IPS-15b (cell line): ENCODE measurements at regions not wholly inside any gene's neighbourhood (a gene's known extent, or its start where the extent isn't known, plus 50 kb on each side); places are given as distances from the start of the nearest gene placed in this dataset.
A peak's percentile ranks its signal among the peaks of the same experiment; 100 is the strongest.
"Not testable (repeated sequence)": the region's sequence is repeated elsewhere in the genome, so short reads cannot be mapped to it uniquely, and the experiment has no call there.

ENCODE experiments used
- H3K27me3 ChIP-seq: one replicate; pipeline ENCODE4 v1.6.1; 2013; ENCODE audit warnings: low read length; ENCODE audit not compliant: control insufficient read depth, insufficient read depth
- H3K36me3 ChIP-seq: one replicate; pipeline ENCODE4 v1.6.1; 2013; ENCODE audit warnings: low read length; ENCODE audit not compliant: control insufficient read depth, insufficient read depth
- H3K4me1 ChIP-seq: one replicate; pipeline ENCODE4 v1.6.1; 2013; ENCODE audit warnings: mild to moderate bottlenecking, low read length; ENCODE audit not compliant: control insufficient read depth, insufficient read depth
- H3K4me3 ChIP-seq: one replicate; pipeline ENCODE4 v1.5.1; 2013; ENCODE audit warnings: low read depth, low read length
- H3K9ac ChIP-seq: one replicate; pipeline ENCODE4 v1.6.1; 2013; ENCODE audit warnings: low read depth, mild to moderate bottlenecking, low read length
- H3K9me3 ChIP-seq: one replicate; pipeline ENCODE4 v1.6.1; 2013; ENCODE audit warnings: mild to moderate bottlenecking, low read length; ENCODE audit not compliant: control insufficient read depth, insufficient read depth

DNA sequence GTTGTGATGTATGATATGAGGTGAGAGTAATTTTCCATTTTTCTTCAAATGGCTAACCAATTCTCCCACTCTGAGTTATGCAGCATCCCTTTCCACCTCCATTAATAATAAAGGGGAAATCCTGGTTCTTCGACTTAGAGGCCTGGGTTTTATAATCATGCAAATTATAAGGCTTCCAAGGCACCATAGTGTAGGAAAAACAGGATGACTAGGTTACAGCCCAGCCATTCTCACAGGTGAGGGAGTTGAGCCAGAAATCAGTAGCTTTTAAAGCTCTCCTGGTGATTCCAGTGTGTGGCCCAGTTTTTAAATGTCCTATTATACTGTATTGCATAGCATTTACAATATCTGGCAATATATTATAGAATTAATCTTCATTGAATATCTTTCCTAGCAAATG is 203.1 kb downstream of the ARHGEF9 start:
- Histone ChIP-seq H3K4me1 (peaks cover 5% of the 10 kb centered on the region), H3K36me3 (no peaks in the 10 kb centered on the region), H3K27me3 (no peaks in the 10 kb centered on the region), H3K9me3 (no peaks in the 10 kb centered on the region), H3K4me3 (no peak overlapping the region), H3K9ac (no peak overlapping the region)

DNA sequence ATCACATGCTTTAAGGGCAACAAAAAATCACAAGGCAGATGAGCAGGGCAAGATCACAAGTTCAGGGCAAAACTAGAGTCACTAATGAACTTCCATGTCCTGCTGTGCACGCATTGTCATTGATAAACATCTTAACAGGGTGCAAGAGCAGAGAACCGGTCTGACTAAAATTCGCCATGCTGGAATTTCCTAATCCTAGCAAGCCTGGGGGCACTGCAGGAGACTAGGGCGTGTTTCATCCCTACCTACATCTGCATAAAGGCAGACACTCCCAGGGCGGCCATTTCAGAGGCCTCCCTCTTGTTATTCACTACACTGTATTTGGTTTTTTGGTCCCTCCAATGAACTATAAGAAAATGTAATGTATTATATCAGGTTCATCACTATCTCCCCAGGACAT is 203.6 kb downstream of the ARHGEF9 start:
- H3K4me3 ChIP-seq, result no peak overlapping the region
- peaks cover 5% of the 10 kb centered on the region for H3K4me1 ChIP-seq
- no peaks in the 10 kb centered on the region for H3K27me3 ChIP-seq
- H3K36me3 ChIP-seq, result no peaks in the 10 kb centered on the region
- H3K9me3 ChIP-seq, result no peaks in the 10 kb centered on the region
- H3K9ac ChIP-seq, result no peak overlapping the region

DNA sequence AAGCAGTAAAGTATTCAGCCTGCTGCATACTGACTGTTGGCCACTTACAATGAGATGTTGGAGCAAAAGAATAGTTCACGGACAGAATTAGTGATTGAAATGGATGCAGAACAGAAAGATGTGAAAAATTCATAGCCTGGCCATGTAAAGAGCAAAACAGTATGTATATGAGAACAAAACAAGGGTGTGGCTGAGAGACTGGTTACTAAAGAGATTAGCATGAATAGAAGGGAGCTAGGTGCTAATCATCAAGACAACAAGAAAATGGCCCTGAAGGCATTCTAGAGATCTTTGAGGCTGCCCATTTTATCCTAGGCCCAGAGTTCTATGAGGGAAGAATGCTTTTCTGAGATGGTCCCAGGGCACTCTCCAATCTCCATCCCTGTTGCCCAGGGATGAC is 208.5 kb downstream of the ARHGEF9 start:
- H3K9me3 ChIP-seq, result peaks cover 3% of the 10 kb centered on the region
- H3K4me1 ChIP-seq, result no peaks in the 10 kb centered on the region
- no peaks in the 10 kb centered on the region for H3K27me3 ChIP-seq
- H3K9ac ChIP-seq, result no peak overlapping the region
- no peaks in the 10 kb centered on the region for H3K36me3 ChIP-seq
- no peak overlapping the region for H3K4me3 ChIP-seq

DNA sequence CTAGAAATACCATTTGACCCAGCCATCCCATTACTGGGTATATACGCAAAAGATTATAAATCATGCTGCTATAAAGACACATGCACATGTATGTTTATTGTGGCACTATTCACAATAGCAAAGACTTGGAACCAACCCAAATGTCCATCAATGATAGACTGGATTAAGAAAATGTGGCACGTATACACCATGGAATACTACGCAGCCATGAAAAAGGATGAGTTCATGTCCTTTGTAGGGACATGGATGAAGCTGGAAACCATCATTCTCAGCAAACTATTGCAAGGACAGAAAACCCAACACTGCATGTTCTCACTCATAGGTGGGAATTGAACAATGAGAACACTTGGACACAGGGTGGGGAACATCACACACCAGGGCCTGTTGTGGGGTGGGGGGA is 209.3 kb downstream of the ARHGEF9 start:
- H3K27me3 ChIP-seq, result not testable (repeated sequence)

DNA sequence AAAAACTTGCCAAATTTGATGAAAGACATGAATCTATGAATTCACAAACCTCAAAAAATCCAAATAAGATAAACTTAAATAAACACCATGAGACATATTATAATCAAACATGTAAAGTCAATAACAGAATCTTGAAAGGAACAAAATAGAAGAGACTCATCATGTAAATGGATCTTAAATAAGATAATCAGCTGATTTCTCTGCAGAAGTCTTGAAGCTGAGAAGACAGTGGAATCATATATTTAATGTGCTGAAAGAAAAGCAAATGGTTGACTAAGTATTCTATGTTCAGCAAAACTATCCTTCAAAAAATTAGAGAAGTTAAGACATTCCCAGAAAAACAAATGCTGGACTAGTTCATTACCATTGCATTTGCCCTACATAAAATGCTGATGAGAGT is 215.7 kb upstream of the SPIN4 start:
- Histone ChIP-seq H3K36me3 (no peaks in the 10 kb centered on the region), H3K9me3 (no peaks in the 10 kb centered on the region), H3K4me1 (no peaks in the 10 kb centered on the region), H3K9ac (no peak overlapping the region), H3K4me3 (no peak overlapping the region), H3K27me3 (no peaks in the 10 kb centered on the region)

More for the DNA sequence above, 209.3 kb downstream of the ARHGEF9 start:
- not testable (repeated sequence) for H3K36me3 ChIP-seq, H3K9ac ChIP-seq, H3K9me3 ChIP-seq, H3K4me3 ChIP-seq, H3K4me1 ChIP-seq

DNA sequence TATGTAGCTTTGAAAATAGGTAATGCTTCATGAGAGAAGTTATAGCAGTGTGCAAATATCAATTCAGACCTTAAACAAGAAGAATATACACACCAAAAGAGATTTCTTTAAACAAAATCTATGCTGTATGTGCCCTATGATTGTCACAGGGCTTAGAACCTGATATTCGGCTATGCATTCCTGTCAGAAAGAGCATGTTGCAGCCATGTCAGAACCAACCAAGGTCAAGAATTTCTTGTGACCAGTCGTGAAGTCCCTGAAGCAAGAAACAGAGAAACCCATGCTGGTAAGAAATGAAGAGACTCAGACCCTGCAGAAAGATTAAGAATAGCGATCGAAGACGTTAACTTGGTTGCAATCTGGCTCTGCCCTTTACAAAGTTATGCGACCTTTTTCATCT is 210.3 kb upstream of the SPIN4 start:
- Histone ChIP-seq H3K4me1 (no peaks in the 10 kb centered on the region), H3K9me3 (no peaks in the 10 kb centered on the region), H3K36me3 (no peaks in the 10 kb centered on the region), H3K27me3 (no peaks in the 10 kb centered on the region), H3K4me3 (peak overlapping the region; percentile 4), H3K9ac (no peak overlapping the region)

DNA sequence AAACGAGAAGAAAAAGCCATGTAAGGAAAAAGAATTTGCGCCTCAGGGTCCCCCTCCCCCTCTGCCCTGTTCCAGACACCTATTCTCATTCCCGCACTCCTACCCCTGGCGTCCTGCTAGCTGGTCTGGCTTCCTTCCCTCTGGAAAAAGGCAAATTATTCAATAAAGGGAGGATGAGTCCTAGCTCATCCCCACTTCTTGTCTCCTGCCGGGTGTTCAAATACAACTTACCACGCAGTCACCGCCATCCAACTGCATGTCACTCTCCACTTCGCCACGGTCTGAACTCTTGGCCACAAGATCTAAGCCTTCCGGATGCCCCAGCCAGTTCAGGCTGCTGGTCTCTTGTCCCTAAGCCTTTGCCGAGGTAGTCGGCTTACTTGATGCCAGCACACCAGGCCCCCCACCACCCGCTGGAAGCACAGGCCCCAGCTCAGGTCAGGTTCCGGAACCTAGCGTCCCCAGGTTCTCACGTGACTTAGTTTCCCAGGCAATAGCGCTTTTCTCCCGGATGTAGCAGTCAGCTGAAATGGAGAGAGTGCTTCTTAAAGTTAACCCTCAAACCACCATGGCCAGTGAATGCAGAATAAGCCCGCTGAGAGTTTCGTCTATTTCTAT is 209.6 kb upstream of the SPIN4 start:
- Histone ChIP-seq H3K9ac (peak overlapping the region; percentile 66), H3K36me3 (no peaks in the 10 kb centered on the region), H3K4me3 (peak overlapping the region; percentile 69), H3K9me3 (no peaks in the 10 kb centered on the region), H3K27me3 (no peaks in the 10 kb centered on the region), H3K4me1 (no peaks in the 10 kb centered on the region)

DNA sequence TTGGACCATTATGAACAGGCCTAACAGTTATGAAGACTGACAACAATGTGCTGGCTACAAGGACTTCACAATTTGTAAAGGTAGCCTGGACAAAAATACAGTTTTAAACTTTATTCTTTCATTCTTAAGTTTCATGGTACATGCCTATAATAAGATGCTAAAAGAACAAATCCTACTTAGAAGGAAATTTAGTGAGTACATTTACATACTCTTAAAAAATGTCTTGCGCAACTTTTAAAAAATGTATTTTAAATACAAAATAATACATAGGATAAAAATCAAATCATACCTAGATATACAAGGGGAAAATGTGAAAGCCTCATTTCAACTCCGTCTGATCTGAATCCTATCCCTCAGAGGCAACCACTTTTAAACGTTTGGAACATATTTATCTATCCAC is 200.7 kb upstream of the SPIN4 start:
- Histone ChIP-seq H3K36me3 (no peaks in the 10 kb centered on the region), H3K4me1 (no peaks in the 10 kb centered on the region), H3K4me3 (no peak overlapping the region), H3K27me3 (no peaks in the 10 kb centered on the region), H3K9ac (no peak overlapping the region), H3K9me3 (peaks cover 7% of the 10 kb centered on the region)

DNA sequence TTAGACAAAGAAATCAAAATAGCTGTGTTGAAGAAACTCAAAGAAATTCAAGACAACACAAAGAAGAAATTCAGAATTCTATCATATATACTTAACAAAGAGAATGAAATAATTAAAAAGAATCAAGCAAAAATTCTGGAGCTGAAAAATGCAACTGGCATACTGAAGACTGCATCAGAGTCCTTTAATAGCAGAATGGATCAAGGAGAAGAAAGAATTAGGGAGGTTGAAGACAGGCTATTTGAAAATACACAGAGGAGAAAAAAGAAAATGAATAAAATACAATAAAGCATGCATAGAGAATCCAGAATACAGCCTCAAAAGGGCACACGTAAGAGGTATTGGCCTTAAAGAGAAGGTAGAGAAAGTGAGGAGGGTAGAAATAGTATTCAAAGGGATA is 179.5 kb upstream of the SPIN4 start:
- Histone ChIP-seq H3K4me1 (no peaks in the 10 kb centered on the region), H3K36me3 (no peaks in the 10 kb centered on the region), H3K27me3 (no peaks in the 10 kb centered on the region), H3K9ac (no peak overlapping the region), H3K9me3 (no peaks in the 10 kb centered on the region), H3K4me3 (no peak overlapping the region)

DNA sequence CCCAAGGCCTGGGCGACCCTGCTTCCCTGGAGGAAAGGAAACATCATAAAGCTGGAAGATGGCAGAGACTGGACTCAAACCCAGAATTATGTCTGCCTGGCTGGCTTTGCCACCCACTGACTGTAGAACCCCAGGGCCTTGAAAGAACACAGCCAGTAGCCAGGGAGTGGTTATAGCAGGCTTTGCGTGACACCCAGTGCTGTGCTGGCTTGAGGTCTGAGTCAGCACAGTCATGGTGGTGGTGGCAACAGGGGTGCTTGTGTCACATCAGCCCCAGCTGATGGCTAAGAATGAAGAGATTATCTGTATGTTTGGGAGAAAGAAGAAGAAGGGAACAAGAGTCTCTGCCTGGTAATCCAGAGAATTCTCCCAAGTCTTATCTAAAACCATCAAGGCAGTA is 178.8 kb upstream of the SPIN4 start:
- no peaks in the 10 kb centered on the region for H3K36me3 ChIP-seq
- H3K4me3 ChIP-seq, result no peak overlapping the region
- H3K27me3 ChIP-seq, result no peaks in the 10 kb centered on the region
- H3K4me1 ChIP-seq, result no peaks in the 10 kb centered on the region
- H3K9me3 ChIP-seq, result no peaks in the 10 kb centered on the region
- H3K9ac ChIP-seq, result no peak overlapping the region

DNA sequence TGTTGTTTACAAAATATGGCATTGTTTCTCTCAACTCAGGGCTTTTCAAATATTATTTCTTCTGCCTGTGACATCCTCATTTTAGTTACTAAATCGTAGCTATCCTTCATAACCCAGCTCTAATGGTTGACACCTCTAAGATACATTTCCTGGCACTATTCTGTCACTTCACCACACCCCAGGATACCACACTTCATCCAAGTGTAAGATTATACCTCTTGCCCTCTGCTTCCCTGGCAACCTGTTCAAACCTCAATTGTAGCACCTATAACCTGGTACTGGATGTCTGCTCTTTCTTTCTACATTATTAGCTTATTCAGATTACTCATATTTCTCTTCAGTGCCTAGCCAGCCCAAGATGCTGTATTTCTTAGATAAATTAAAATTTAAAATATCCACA is 175.7 kb upstream of the SPIN4 start:
- Histone ChIP-seq H3K4me3 (no peak overlapping the region), H3K4me1 (no peaks in the 10 kb centered on the region), H3K36me3 (no peaks in the 10 kb centered on the region), H3K9me3 (no peaks in the 10 kb centered on the region), H3K27me3 (no peaks in the 10 kb centered on the region), H3K9ac (no peak overlapping the region)

DNA sequence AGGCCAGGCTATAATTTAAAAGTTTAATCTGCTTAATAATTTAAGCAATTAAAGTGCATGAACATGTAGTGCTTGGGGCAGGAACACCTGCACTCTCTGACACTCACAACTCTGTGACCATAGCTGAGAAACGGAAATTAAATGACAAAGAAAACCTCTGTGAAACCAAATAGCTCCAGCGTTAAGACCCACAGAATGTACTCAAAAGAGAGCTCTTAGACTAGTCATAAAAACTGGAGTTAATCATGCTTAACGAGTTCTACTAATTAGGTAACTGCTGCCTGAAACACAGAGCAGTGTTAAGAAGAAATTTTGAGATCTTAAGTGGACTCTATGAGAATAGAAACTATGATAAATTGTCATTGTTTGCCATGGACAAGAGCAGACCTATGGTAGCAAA is 174.4 kb upstream of the SPIN4 start:
- Histone ChIP-seq H3K27me3 (no peaks in the 10 kb centered on the region), H3K4me1 (no peaks in the 10 kb centered on the region), H3K9me3 (no peaks in the 10 kb centered on the region), H3K36me3 (no peaks in the 10 kb centered on the region), H3K9ac (no peak overlapping the region), H3K4me3 (no peak overlapping the region)

DNA sequence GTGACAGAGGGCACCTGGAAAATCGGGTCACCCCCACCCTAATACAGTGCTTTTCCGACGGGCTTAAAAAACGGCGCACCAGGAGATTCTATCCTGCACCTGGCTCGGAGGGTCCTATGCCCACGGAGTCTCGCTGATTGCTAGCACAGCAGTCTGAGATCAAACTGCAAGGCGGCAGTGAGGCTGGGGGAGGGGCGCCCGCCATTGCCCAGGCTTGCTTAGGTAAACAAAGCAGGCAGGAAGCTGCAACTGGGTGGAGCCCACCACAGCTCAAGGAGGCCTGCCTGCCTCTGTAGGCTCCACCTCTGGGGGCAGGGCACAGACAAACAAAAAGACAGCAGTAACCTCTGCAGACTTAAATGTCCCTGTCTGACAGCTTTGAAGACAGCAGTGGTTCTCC is 168.2 kb upstream of the SPIN4 start:
- H3K36me3 ChIP-seq, H3K27me3 ChIP-seq, H3K9ac ChIP-seq, H3K4me3 ChIP-seq, H3K9me3 ChIP-seq, H3K4me1 ChIP-seq: not testable (repeated sequence)
